HG03565 (cell line): ENCODE measurements at regions not wholly inside any gene's neighbourhood (a gene's known extent, or its start where the extent isn't known, plus 50 kb on each side); places are given as distances from the start of the nearest gene placed in this dataset.

Experiments
- ATAC-seq: cut with Tn5 transposase; IDR thresholded peaks from one replicate; pipeline ENCODE4 v1.9.1; 2021; ENCODE audit warnings: mild to moderate bottlenecking, moderate library complexity; ENCODE audit not compliant: unreplicated experiment

DNA sequence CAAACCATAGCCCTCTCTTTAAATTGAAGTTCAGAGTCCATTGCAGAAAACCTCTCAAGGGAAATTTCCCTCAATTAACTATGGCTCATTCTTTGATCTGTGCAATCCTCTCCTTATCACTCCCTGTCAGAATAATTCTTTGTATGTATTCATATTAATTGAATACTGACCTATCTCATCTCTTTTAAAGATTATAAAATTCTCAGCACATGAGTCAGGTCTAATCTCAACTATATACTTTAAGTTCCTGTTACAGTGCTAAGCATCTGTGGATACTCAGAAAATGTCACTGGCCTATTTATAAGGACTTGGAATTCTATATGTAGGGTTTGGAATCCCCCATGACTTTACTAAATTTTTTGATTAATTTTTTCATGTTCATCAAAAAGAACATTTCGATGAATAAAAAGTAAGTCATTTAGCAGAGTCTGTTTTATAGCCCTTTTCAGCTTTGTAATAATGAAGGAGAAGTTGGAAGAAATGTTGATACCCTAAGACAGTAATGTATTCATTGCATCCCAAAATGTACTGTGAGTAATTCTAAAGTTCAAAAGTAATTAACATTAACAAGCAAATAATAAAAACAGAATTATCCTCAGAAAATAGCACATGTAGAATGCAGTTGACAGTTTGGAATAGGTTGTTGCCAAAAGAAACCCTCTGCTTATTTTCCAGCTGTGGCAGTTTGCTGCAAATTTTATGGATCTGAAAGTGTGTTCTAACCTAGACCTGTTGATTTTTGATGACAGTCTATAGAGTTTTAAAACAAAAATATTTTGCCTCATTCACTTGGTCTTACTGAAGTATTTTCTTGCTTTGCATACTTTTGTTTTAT lies 503.4 kb upstream of the CBLB start:
- no peak for ATAC-seq

- no peak for ATAC-seq
Measured at GRCh38 chr3:106372806-106373190, 504.0 kb upstream of the CBLB start.

DNA sequence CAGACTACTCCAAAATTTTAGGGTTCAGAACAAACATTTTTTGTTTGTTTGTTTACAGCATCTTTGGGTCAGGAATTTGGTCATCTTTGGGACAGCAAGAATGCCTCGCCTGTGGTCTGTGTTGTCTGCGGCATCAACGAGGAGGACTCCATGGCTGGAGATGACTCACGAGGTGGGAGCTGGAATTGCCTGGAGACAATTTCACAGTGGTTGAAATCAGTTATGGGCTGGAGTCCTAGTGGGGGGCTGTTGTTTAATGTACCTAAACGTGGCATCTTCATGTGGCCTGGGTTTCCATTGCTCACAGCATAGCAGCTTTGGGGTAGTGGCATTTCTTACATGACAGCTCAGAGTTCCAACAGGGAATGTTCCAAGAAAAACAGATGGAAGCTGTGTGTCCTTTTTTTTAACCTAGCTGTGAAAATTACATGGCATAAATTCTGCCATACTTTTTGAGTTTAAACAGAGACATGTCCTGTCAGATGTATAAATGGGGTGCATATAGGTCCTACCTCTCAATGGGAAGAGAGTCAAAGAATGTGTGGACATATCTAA lies 507.3 kb upstream of the CBLB start:
- no peak for ATAC-seq

DNA sequence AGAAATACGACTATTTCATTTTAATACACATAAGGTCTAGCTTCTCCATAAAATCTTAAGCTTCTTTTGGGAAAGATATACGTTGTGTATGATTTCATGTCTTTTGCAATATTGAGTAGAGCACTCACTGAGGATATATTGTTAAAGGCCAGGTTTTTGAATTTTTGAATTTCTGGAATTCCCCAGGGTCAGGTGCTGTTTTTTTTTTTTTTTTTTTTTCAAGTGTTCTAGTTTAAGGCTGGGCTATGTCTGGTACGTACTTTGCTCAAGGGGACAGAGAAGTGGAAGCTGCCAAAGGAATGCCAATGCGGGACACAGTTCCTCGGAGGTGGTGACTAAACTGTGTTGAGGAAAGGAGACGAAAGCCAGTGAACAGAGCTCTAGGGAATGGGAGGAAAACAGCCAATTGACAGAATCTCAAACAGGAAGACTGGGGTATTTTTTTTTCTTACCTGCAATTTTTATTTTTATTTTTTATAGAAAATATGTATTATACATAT lies 510.5 kb upstream of the CBLB start:
- ATAC-seq, result no peak

GRCh38 chr3:106380232-106380631 lies 511.4 kb upstream of the CBLB start:
- no peak for ATAC-seq

DNA sequence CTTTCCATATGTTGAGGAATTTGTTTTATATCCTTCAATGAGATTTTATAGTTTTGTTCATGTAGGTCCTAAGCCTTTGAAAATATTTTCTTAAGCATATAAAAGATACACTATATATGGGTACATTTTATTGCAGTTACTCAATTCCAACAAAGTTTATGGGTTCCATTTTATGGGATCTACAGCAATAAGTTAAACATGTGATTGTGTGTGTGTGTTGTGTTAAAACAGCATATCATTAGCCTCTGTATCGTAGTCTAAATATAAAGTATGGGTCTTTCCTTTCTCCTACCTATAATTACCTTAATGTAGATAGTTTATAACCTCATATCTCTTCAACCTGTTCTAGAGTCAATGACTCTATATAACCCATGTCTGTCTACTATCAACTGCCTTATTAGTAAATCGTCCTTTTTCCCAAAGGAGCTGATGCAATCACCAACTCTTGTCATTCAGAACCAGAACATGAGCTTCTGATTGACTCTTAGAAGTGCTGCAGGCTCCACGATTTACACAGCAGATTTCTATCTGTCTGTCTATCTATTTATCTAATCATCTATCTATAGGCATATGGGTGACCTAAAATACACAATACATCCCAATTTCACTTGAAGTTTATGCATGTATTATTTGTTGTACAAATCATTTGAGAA lies 512.6 kb upstream of the CBLB start:
- no peak for ATAC-seq

GRCh38 chr3:106381939-106382335 lies 513.1 kb upstream of the CBLB start:
- ATAC-seq, result no peak

DNA sequence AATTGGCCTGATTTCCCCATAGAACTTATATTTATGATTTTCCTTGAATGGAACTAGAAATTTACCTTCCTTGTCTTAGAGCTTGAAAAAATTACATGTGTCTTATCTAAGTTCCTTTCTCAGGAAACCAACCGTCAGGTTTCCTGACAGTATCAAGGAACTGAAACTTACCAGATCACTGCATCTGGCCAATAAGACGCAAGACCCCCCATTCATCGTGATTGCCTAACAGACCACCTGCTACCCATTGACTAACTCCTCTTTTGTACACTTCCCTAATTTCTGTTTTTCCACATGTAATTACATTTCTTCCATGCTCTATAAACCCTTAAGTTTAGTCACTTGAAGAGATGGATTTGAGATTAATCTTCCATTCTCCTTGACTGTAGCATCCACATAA lies 517.2 kb upstream of the CBLB start:
- no peak for ATAC-seq

DNA sequence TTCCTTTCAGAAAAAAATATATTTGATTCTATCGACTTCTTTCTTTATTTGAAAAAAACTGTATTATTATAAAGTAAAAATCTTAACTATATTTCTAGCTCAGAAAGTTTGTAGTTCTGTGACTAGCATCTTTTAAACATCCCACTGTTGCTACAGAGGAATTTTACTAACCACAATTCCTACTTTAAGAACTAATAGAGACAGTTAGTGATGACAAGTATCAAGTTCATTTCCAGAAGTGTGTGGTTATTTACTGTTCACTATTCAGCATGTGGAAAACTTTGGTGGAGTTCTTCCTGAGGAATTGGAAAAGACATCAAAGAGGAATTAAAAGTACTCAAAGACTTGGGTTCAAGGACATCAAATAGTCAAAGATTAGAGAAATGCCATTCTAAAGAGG lies 524.1 kb upstream of the CBLB start:
- no peak for ATAC-seq

- ATAC-seq, result no peak
Measured at GRCh38 chr3:106397006-106397405, 528.2 kb upstream of the CBLB start.

- ATAC-seq, result no peak
Measured at GRCh38 chr3:106398891-106399600, 530.2 kb upstream of the CBLB start.

DNA sequence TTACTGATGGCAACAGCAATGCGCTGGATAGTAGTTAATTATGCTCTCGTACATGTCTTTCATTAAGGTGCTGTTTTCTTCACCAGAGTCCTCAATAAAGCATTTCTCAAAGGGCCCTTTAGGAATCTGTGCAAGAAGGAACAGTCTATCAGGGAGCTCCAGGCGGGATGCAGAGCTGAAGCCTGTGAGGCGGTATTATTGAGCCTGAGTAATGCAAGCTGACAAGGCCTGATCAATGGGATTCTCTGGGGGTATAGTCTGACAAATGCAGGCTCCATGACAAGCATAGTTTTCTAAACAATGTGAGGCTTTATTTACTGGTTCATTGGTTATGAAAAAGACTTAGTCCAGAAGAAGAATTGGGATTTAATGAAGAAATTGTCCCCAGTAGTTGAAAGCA lies 530.9 kb upstream of the CBLB start:
- no peak for ATAC-seq

DNA sequence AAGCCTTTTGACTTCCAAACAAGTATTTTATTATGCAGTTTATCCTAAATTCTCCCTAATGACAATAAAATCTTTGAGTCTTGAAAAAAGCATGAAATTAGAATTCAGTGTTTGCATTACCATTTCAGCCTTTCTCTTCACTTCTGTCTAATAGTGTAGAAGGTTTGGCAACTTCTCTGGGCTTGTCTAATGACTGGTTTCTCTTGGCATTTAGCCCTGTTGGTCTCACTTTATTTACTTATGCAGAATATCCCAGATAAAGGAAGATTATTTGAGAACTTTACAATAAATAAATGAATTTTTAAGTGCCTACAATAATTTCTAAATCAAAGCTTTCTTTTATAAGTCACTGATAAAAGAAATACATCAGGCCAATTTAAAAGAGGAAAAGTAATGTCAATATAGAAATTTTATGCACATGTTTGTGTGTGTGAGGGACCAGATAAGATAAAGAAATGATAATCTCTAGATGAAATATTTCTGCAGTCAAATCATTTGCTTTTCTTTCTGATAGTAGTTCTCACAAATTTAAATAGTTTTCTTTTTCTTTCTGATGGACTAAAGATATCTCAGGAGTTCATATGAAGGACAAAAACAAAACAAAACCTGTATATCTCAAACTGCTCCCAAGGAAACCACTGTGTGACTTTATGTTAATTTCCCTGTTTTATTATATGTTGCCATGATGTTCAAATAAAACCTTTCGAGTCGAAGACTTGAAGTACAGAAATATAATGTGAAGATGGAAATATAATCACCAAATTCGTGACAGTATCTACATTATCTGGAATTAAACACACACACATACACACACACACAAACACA lies 533.1 kb upstream of the CBLB start:
- ATAC-seq, result no peak

GRCh38 chr3:106403371-106404145 lies 534.7 kb upstream of the CBLB start:
- no peak for ATAC-seq

DNA sequence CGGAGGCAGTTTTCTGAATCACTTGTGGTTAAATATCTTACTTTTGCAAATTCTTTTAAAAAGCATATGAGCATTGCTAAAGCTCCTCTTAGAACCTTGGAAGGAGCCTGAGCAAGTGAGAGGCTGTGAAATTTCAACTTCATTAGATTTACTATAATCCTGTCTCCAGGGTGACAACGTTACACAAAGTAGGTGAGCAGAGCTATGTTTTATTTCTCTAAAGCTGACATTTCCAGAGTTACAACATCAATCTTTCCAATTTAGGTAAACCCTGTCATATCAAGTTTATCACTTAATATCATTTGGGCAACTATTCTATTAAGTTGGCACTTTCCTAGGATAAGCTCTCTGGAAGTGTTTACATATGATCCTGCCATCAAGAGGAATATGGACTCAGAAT lies 544.9 kb upstream of the CBLB start:
- no peak for ATAC-seq

DNA sequence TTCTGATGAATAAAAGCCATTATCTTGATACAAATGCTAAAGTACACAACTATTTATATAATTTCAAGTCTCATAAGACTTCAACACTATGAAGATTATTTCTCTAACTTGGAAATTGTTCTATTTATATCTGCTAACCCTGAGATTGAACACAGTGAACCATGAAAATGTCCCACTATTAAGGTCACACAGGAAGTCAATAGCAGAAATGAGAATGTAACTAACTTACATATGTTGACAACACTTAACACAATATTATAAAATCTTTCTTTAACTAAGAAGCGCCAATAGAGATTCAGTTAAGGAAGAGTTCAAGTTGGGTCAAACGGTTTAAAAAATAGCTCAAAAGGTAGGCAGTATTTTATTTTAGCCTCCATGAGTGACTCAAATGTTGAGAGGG lies 551.8 kb upstream of the CBLB start:
- ATAC-seq, result no peak

DNA sequence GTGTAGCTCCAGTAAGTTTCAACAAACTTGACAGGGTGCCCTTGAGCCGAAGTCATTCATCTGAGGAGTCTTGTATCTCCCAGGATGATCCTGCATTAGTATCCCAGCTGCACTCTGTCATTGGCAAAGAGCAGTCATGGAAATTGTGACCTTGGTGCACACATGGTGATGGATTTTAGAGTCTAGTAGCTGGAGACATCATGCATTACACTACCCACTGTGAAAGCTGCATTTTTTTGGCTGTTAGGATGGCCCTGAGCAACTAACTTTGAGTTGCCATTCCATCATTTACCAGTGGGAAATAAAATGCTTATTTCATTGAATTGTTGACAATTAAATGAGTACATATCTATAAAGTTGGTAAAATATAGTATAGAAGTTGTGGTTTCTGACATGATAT lies 552.6 kb upstream of the CBLB start:
- no peak for ATAC-seq

DNA sequence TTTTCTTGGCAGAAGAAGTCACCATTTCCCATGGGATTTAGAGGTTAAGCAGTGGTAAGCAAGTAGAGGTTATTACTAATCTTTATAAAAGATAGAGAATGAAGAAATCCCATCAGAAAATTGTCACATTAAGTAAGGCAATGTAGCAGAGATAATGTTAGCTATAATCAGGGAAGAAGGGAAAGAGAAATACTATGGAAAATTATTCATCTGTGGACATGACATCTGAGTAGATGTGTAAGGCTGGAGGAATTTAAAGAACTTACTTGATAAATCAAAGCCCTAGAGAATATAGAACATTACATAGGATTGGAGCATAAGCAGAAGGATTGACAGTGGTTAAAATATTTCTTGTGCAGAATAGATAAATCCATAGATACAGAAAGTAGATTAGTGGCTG lies 553.1 kb upstream of the CBLB start:
- ATAC-seq, result no peak

DNA sequence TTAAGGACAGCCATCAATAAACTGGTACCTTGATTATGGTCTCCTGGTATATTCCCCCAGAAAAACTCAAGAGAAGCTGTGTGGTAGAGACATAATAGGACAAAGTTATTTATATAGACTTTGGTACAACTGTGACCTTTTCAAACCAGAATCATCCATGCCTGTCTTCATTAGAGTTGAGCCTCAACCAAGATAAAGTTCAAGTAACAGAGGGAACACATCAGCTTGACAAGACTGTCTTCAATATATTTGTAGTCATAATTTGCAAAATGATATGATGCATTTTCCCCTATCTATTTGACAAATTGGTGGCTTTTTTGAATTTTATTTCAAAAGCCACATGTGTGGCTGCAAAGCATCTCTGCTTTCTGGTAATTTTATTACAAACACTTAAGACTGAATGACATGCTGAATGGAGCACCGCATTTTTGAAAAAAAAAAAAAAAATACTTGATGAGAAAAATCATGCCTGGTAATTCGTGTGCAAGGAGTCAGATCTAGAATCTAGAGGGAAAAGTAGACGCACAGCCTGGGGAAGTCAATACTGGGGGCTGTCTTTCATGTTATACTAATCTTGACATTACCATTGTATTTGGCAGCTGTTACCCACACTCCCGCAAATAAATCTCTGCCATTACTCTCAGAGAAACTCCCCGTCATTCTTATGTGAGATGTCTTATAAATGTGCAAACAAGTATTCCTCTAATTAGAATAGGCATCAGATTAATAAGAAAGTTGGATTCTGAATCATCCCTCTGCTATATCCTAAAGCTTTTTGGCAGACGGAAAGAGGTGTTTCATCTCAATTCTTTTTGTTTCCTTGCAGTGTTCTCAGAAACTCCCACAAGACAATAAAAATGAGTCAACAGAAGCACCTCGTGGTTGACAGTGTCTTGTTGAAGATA lies 554.8 kb upstream of the CBLB start:
- ATAC-seq, result peak; percentile 36
